SU-DHL-6 (cell line): ENCODE measurements at regions not wholly inside any gene's neighbourhood (a gene's known extent, or its start where the extent isn't known, plus 50 kb on each side); places are given as distances from the start of the nearest gene placed in this dataset.

Experiments used
- H2AFZ ChIP-seq: fragments of 200-600 bp; sonication (generic); 2 replicates; pipeline ENCODE4 v1.6.1; 2014; ENCODE audit warnings: low read depth, mild to moderate bottlenecking, moderate library complexity, mixed read lengths, antibody characterized with exemption, low read length; ENCODE audit not compliant: severe bottlenecking
- H3F3A ChIP-seq: fragments of 200-600 bp; shearing (Covaris generic); 2 replicates; pipeline ENCODE4 v1.6.0; 2016; ENCODE audit warnings: antibody characterized with exemption, mild to moderate bottlenecking; ENCODE audit not compliant: insufficient read depth
- H3K27ac ChIP-seq: fragments of 200-600 bp; sonication (generic); 2 replicates; pipeline ENCODE4 v1.5.1; 2016; ENCODE audit warnings: low read depth, mild to moderate bottlenecking, low read length, moderate library complexity, mixed read lengths
- H3K27me3 ChIP-seq: fragments of 200-600 bp; sonication (generic), shearing (Covaris generic); 2 replicates; pipeline ENCODE4 v1.6.0; 2014; ENCODE audit warnings: mild to moderate bottlenecking, low read length
- H3K36me3 ChIP-seq: fragments of 200-600 bp; sonication (generic); 2 replicates; pipeline ENCODE4 v1.6.1; 2014; ENCODE audit warnings: mild to moderate bottlenecking, low read length, mixed read lengths
- H3K4me2 ChIP-seq: fragments of 300-600, 200-600 bp; shearing (Covaris generic), sonication (generic); 2 replicates; pipeline ENCODE4 v1.6.0; 2014; ENCODE audit warnings: low read length, low read depth, mild to moderate bottlenecking; ENCODE audit not compliant: poor library complexity, severe bottlenecking
- H3K4me3 ChIP-seq: fragments of 200-600 bp; sonication (generic); 2 replicates; pipeline ENCODE4 v1.5.1; 2014; ENCODE audit warnings: antibody characterized with exemption, low read length, mild to moderate bottlenecking, mixed read lengths; ENCODE audit not compliant: insufficient read depth, poor library complexity, severe bottlenecking
- H3K79me2 ChIP-seq: fragments of 200-600 bp; sonication (generic); 2 replicates; pipeline ENCODE4 v1.6.1; 2014; ENCODE audit warnings: mild to moderate bottlenecking, low read length, moderate library complexity; ENCODE audit not compliant: insufficient read depth
- H3K9ac ChIP-seq: fragments of 200-600 bp; sonication (generic); 2 replicates; pipeline ENCODE4 v1.7.0; 2014; ENCODE audit warnings: mild to moderate bottlenecking, low read length
- H3K9me2 ChIP-seq: fragments of 200-600 bp; sonication (generic); replicated peaks from 2 replicates; pipeline ENCODE4 v1.6.1; 2014; ENCODE audit warnings: low read length; ENCODE audit not compliant: insufficient read depth
- H3K9me3 ChIP-seq: fragments of 200-600 bp; sonication (generic); 2 replicates; pipeline ENCODE4 v1.6.1; 2014; ENCODE audit warnings: low read length, mixed read lengths; ENCODE audit not compliant: insufficient read depth
- H4K20me1 ChIP-seq: fragments of 200-600 bp; sonication (generic); 2 replicates; pipeline ENCODE4 v1.6.1; 2014; ENCODE audit warnings: low read depth, mild to moderate bottlenecking, antibody characterized with exemption, low read length, moderate library complexity, mixed read lengths
- EZH2phosphoT487 ChIP-seq: fragments of 200-600 bp; sonication (generic), shearing (Covaris generic); conservative IDR thresholded peaks from 2 replicates; pipeline ENCODE4 v1.6.1; 2018; ENCODE audit warnings: mild to moderate bottlenecking, antibody characterized with exemption, low read length, moderate library complexity, mixed read lengths
- TF ChIP-seq, protein P1 (sequence below): fragments of 200-600 bp; sonication (generic); IDR thresholded peaks from one replicate; pipeline ENCODE4 v1.5.1; 2017; ENCODE audit warnings: antibody characterized with exemption, mild to moderate bottlenecking, low read length, moderate library complexity; ENCODE audit not compliant: insufficient read depth, poor library complexity, severe bottlenecking

GRCh38 chr5:15215056-15215455 is 284.9 kb upstream of the FBXL7 start:
- Histone ChIP-seq H3K4me3 (no peak overlapping the region), H3K9me2 (no peaks in the 10 kb centered on the region), H4K20me1 (no peaks in the 10 kb centered on the region), H3K27ac (no peak overlapping the region), H3K79me2 (no peaks in the 10 kb centered on the region), H3F3A (no peaks in the 10 kb centered on the region), H3K4me2 (no peak overlapping the region), H3K9ac (no peak overlapping the region), H2AFZ (no peak overlapping the region), H3K27me3 (no peaks in the 10 kb centered on the region), H3K9me3 (no peaks in the 10 kb centered on the region), H3K36me3 (no peaks in the 10 kb centered on the region; the same call in 1 of the 2 replicates)
- TF ChIP-seq EZH2phosphoT487 = no peak
- TF ChIP-seq, protein P1, sequence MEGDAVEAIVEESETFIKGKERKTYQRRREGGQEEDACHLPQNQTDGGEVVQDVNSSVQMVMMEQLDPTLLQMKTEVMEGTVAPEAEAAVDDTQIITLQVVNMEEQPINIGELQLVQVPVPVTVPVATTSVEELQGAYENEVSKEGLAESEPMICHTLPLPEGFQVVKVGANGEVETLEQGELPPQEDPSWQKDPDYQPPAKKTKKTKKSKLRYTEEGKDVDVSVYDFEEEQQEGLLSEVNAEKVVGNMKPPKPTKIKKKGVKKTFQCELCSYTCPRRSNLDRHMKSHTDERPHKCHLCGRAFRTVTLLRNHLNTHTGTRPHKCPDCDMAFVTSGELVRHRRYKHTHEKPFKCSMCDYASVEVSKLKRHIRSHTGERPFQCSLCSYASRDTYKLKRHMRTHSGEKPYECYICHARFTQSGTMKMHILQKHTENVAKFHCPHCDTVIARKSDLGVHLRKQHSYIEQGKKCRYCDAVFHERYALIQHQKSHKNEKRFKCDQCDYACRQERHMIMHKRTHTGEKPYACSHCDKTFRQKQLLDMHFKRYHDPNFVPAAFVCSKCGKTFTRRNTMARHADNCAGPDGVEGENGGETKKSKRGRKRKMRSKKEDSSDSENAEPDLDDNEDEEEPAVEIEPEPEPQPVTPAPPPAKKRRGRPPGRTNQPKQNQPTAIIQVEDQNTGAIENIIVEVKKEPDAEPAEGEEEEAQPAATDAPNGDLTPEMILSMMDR = no peak

GRCh38 chr5:15214010-15214409 is 286.0 kb upstream of the FBXL7 start:
- Histone ChIP-seq H3K4me2 (no peak overlapping the region), H3K79me2 (no peaks in the 10 kb centered on the region), H2AFZ (no peak overlapping the region), H3K4me3 (no peak overlapping the region), H4K20me1 (no peaks in the 10 kb centered on the region), H3K9me2 (no peaks in the 10 kb centered on the region), H3K9me3 (no peaks in the 10 kb centered on the region), H3K27me3 (no peaks in the 10 kb centered on the region), H3K36me3 (no peaks in the 10 kb centered on the region; the same call in 1 of the 2 replicates), H3K9ac (no peak overlapping the region), H3K27ac (no peak overlapping the region), H3F3A (no peaks in the 10 kb centered on the region)
- TF ChIP-seq, protein P1 = no peak
- TF ChIP-seq EZH2phosphoT487 = no peak

GRCh38 chr5:15209053-15209762 is 290.8 kb upstream of the FBXL7 start:
- H3K9me3 ChIP-seq = no peaks in the 10 kb centered on the region
- no peaks in the 10 kb centered on the region for H3K79me2 ChIP-seq
- no peak for TF ChIP-seq EZH2phosphoT487
- TF ChIP-seq, protein P1 = no peak
- H3K9ac ChIP-seq = no peak overlapping the region
- H3K4me3 ChIP-seq = no peak overlapping the region
- no peaks in the 10 kb centered on the region for H4K20me1 ChIP-seq
- no peak overlapping the region for H3K4me2 ChIP-seq
- no peak overlapping the region for H3K27ac ChIP-seq
- no peaks in the 10 kb centered on the region for H3F3A ChIP-seq
- no peaks in the 10 kb centered on the region for H3K36me3 ChIP-seq
- H2AFZ ChIP-seq = no peak overlapping the region
- H3K9me2 ChIP-seq = no peaks in the 10 kb centered on the region
- H3K27me3 ChIP-seq = no peaks in the 10 kb centered on the region
